ENCODE measurements at regions not wholly inside any gene's neighbourhood (a gene's known extent, or its start where the extent isn't known, plus 50 kb on each side); places are given as distances from the start of the nearest gene placed in this dataset.

- TF ChIP-seq CTCF (IDR thresholded peaks at IDR 0.05), result no peak
- no peak for TF ChIP-seq ZFX (IDR thresholded peaks at IDR 0.05; ENCODE audit: borderline replicate concordance)
These were observed 305.7 kb upstream of the TNP1 start for GRCh38 chr2:217165547-217165946.
